ENCODE measurements at regions not wholly inside any gene's neighbourhood (a gene's known extent, or its start where the extent isn't known, plus 50 kb on each side); places are given as distances from the start of the nearest gene placed in this dataset.

GRCh38 chr3:19757773-19758172 is 176.2 kb downstream of the EFHB start:
- TF ChIP-seq CTCF (IDR thresholded peaks at IDR 0.05; ENCODE audit: poor library complexity, severe bottlenecking) (no peak), EP300 (conservative IDR thresholded peaks at IDR 0.05; ENCODE audit: poor library complexity, severe bottlenecking) (no peak), POLR2AphosphoS5 (IDR thresholded peaks at IDR 0.05) (no peak)
